ENCODE measurements at regions not wholly inside any gene's neighbourhood (a gene's known extent, or its start where the extent isn't known, plus 50 kb on each side); places are given as distances from the start of the nearest gene placed in this dataset.

DNA sequence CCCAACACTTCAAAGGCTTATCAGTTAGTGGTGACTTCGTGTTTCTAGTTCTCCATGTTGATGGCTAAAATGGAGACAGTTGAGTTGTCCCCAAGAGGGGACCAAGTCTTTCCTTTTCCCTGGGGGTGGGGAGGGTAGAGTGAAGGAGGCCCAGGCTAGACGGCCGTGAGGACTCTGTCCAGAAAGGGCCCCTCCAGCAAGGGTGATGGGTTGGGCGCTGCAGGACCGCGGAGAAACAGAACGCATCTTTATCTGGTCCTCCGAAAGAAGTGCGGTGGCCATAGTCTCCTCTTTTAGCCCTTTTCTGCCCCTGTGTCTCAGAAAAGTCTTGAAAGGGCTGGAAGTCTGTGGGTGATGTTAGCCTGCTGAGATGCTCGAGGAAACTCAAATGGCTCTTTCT, 153.2 kb downstream of the GLI2 start:
- no peak for TF ChIP-seq ZNF274 (IDR thresholded peaks at IDR 0.05; ENCODE audit: low read depth, low read length)
- TF ChIP-seq YY1 (IDR thresholded peaks at IDR 0.05; ENCODE audit: insufficient read depth, insufficient read length) = no peak
